ENCODE measurements at regions not wholly inside any gene's neighbourhood (a gene's known extent, or its start where the extent isn't known, plus 50 kb on each side); places are given as distances from the start of the nearest gene placed in this dataset.

- TF ChIP-seq CTCF (IDR thresholded peaks at IDR 0.05; ENCODE audit: poor library complexity, severe bottlenecking), result no peak
- TF ChIP-seq SMC3 (conservative IDR thresholded peaks at IDR 0.05; ENCODE audit: poor library complexity), result no peak
- TF ChIP-seq POLR2AphosphoS5 (IDR thresholded peaks at IDR 0.05), result no peak
- no peak for TF ChIP-seq EZH2 (IDR thresholded peaks at IDR 0.05; ENCODE audit: borderline replicate concordance, insufficient read depth, low read length, poor library complexity, severe bottlenecking)
- TF ChIP-seq MXI1 (conservative IDR thresholded peaks at IDR 0.05; ENCODE audit: poor library complexity, severe bottlenecking), result no peak
- no peak for TF ChIP-seq EP300 (conservative IDR thresholded peaks at IDR 0.05; ENCODE audit: poor library complexity, severe bottlenecking)
Measured at GRCh38 chr4:131595140-131595539, 1554.0 kb upstream of the PCDH10 start.

Data from neural cell (in vitro differentiated cells).